Aorta (tissue), 5 donors: ENCODE measurements at regions not wholly inside any gene's neighbourhood (a gene's known extent, or its start where the extent isn't known, plus 50 kb on each side); places are given as distances from the start of the nearest gene placed in this dataset.

Experiments used
- ATAC-seq: fragments of 200-7000 bp; cut with Tn5 transposase; one replicate; pipeline ENCODE4 v1.9.1; 2022; ENCODE audit warnings: moderate library complexity; ENCODE audit not compliant: low FRiP score
- DNase-seq, 2 donors: peaks; one replicate each; pipeline ENCODE4 v3.0.0-alpha.2; 2020
- H3K27ac ChIP-seq, 2 donors: one replicate each; pipeline ENCODE4 v1.5.1; 2013; ENCODE audit warnings: low read length in 2 of 2, mild to moderate bottlenecking in 2 of 2, moderate library complexity in 2 of 2, control low read depth in 1 of 2, inconsistent platforms in 1 of 2, low read depth in 1 of 2
- H3K27me3 ChIP-seq, 2 donors: one replicate each; pipeline ENCODE4 v1.6.1; 2013; ENCODE audit warnings: control low read depth in 1 of 2, low read length in 1 of 2, mild to moderate bottlenecking in 1 of 2, moderate library complexity in 1 of 2; ENCODE audit not compliant: insufficient read depth in 2 of 2, control insufficient read depth in 1 of 2
- H3K36me3 ChIP-seq, 2 donors: one replicate each; pipeline ENCODE4 v1.6.1; 2013; ENCODE audit warnings: control low read depth in 1 of 2, low read length in 1 of 2, mild to moderate bottlenecking in 1 of 2; ENCODE audit not compliant: insufficient read depth in 2 of 2, control insufficient read depth in 1 of 2
- H3K4me1 ChIP-seq, 2 donors: one replicate each; pipeline ENCODE4 v1.6.1; 2013; ENCODE audit warnings: low read length in 2 of 2, control low read depth in 1 of 2, mild to moderate bottlenecking in 1 of 2, moderate library complexity in 1 of 2; ENCODE audit not compliant: insufficient read depth in 2 of 2, control insufficient read depth in 1 of 2
- H3K4me3 ChIP-seq, 2 donors: one replicate each; pipeline ENCODE4 v1.5.1; 2013; ENCODE audit warnings: low read length in 2 of 2, control low read depth in 1 of 2, mild to moderate bottlenecking in 1 of 2
- H3K9me3 ChIP-seq: one replicate; pipeline ENCODE4 v1.6.1; 2013; ENCODE audit warnings: mild to moderate bottlenecking, low read length; ENCODE audit not compliant: control insufficient read depth
- WGBS, 2 donors: extraction: QIAGEN DNeasy Blood & Tissue Kit; methylation state at CpG; one replicate each; pipeline ENCODE4 v1.1.7; 2013; 5-methylcytosine and 5-hydroxymethylcytosine counted together
- intact Hi-C, 2 donors: fragments of 100-400 bp; cut with DNase I; formaldehyde crosslinking; loops; one replicate each; pipeline versions ENCODE4 v1.14.2 to v1.15.0; 2022
- donor health status: healthy with polysubstance abuse.
- donor health status: Bipolar disorder and iron deficiency.
- donor health status: DM: no; HTN: no; CAD: no.
- donor health status: DM: no; HTN: no; CAD: no.
- donor health status: DM: yes; HTN: yes; CAD: no.

GRCh38 chr2:181762000-181762399 is 81.7 kb upstream of the NEUROD1 start:
- H3K9me3 ChIP-seq: no peaks in the 10 kb centered on the region
- no peaks in the 10 kb centered on the region for H3K4me1 ChIP-seq
- WGBS, 2 donors: 92 to 94% methylated on average over 5 of the region's 5 CpGs
- H3K27ac ChIP-seq: no peak overlapping the region
- no peak for ATAC-seq
- H3K27me3 ChIP-seq: no peaks in the 10 kb centered on the region
- no peak for DNase-seq
- no peak overlapping the region for H3K4me3 ChIP-seq
- intact Hi-C loops: no loop called here
- H3K36me3 ChIP-seq: no peaks in the 10 kb centered on the region

GRCh38 chr2:181762848-181763247 is 82.5 kb upstream of the NEUROD1 start:
- Histone ChIP-seq H3K36me3 (no peaks in the 10 kb centered on the region), H3K27ac (no peak overlapping the region), H3K4me1 (no peaks in the 10 kb centered on the region), H3K27me3 (no peaks in the 10 kb centered on the region), H3K4me3 (no peak overlapping the region), H3K9me3 (no peaks in the 10 kb centered on the region)
- intact Hi-C loops: no loop called here
- 87 to 97% methylated on average over 5 of the region's 5 CpGs for WGBS, 2 donors
- ATAC-seq (no peak), DNase-seq (no peak)

- Histone ChIP-seq H3K27me3 (no peaks in the 10 kb centered on the region), H3K4me1 (no peaks in the 10 kb centered on the region), H3K9me3 (no peaks in the 10 kb centered on the region), H3K36me3 (no peaks in the 10 kb centered on the region), H3K4me3 (no peak overlapping the region), H3K27ac (no peak overlapping the region)
- intact Hi-C loops: no loop called here
- no peak for DNase-seq
- 86 to 90% methylated on average over 4 of the region's 4 CpGs for WGBS, 2 donors
- no peak for ATAC-seq
These were observed 83.1 kb upstream of the NEUROD1 start for GRCh38 chr2:181763423-181763822.

GRCh38 chr2:181764095-181764963 is 84.0 kb upstream of the NEUROD1 start:
- no peak overlapping the region for H3K27ac ChIP-seq
- H3K36me3 ChIP-seq: no peaks in the 10 kb centered on the region
- no peaks in the 10 kb centered on the region for H3K9me3 ChIP-seq
- WGBS, 2 donors: 57 to 67% methylated on average over 4 of the region's 4 CpGs
- no peaks in the 10 kb centered on the region for H3K4me1 ChIP-seq
- no peak for DNase-seq
- H3K27me3 ChIP-seq: no peaks in the 10 kb centered on the region
- intact Hi-C loops: no loop called here
- no peak overlapping the region for H3K4me3 ChIP-seq
- ATAC-seq: no peak

GRCh38 chr2:181766129-181766528 is 85.8 kb upstream of the NEUROD1 start:
- no peak overlapping the region for H3K4me3 ChIP-seq

GRCh38 chr2:181770150-181770549 is 89.8 kb upstream of the NEUROD1 start:
- intact Hi-C loops: no loop called here

More at GRCh38 chr2:181766129-181766528, 85.8 kb upstream of the NEUROD1 start:
- DNase-seq (no peak), ATAC-seq (no peak)
- H3K9me3 ChIP-seq: no peaks in the 10 kb centered on the region
- no peaks in the 10 kb centered on the region for H3K4me1 ChIP-seq
- no peaks in the 10 kb centered on the region for H3K27me3 ChIP-seq
- no peaks in the 10 kb centered on the region for H3K36me3 ChIP-seq
- no peak overlapping the region for H3K27ac ChIP-seq
- intact Hi-C loops: no loop called here

GRCh38 chr2:181771356-181771755 is 91.0 kb upstream of the NEUROD1 start:
- no peak for ATAC-seq
- Histone ChIP-seq H3K27me3 (no peaks in the 10 kb centered on the region), H3K9me3 (no peaks in the 10 kb centered on the region), H3K27ac (no peak overlapping the region), H3K36me3 (no peaks in the 10 kb centered on the region), H3K4me3 (no peak overlapping the region), H3K4me1 (no peaks in the 10 kb centered on the region)
- 62 to 71% methylated on average over 2 of the region's 2 CpGs for WGBS, 2 donors
- intact Hi-C loops: no loop called here
- no peak for DNase-seq

More at GRCh38 chr2:181770150-181770549, 89.8 kb upstream of the NEUROD1 start:
- no peaks in the 10 kb centered on the region for H3K9me3 ChIP-seq
- H3K4me3 ChIP-seq: no peak overlapping the region
- H3K4me1 ChIP-seq: no peaks in the 10 kb centered on the region
- ATAC-seq (no peak), DNase-seq (no peak)
- no peak overlapping the region for H3K27ac ChIP-seq
- H3K27me3 ChIP-seq: no peaks in the 10 kb centered on the region
- H3K36me3 ChIP-seq: no peaks in the 10 kb centered on the region

- ATAC-seq (no peak), DNase-seq (no peak)
- intact Hi-C loops: no loop called here
- no peaks in the 10 kb centered on the region for H3K36me3 ChIP-seq
- H3K4me1 ChIP-seq: no peaks in the 10 kb centered on the region
- H3K9me3 ChIP-seq: no peaks in the 10 kb centered on the region
- 92 to 94% methylated on average over 4 of the region's 4 CpGs for WGBS, 2 donors
- H3K27ac ChIP-seq: no peak overlapping the region
- no peak overlapping the region for H3K4me3 ChIP-seq
- H3K27me3 ChIP-seq: no peaks in the 10 kb centered on the region
These were observed 92.0 kb upstream of the NEUROD1 start for GRCh38 chr2:181772334-181772733.

- 85 to 92% methylated on average over 1 of the region's 1 CpG for WGBS, 2 donors
These were observed 92.5 kb upstream of the NEUROD1 start for GRCh38 chr2:181772777-181773176.

More at GRCh38 chr2:181772777-181773176, 92.5 kb upstream of the NEUROD1 start:
- no peaks in the 10 kb centered on the region for H3K4me1 ChIP-seq
- H3K4me3 ChIP-seq: no peak overlapping the region
- ATAC-seq: no peak
- DNase-seq: no peak
- H3K27ac ChIP-seq: no peak overlapping the region
- H3K9me3 ChIP-seq: no peaks in the 10 kb centered on the region
- no peaks in the 10 kb centered on the region for H3K36me3 ChIP-seq
- intact Hi-C loops: no loop called here
- no peaks in the 10 kb centered on the region for H3K27me3 ChIP-seq
